ENCODE measurements at regions not wholly inside any gene's neighbourhood (a gene's known extent, or its start where the extent isn't known, plus 50 kb on each side); places are given as distances from the start of the nearest gene placed in this dataset.

DNA sequence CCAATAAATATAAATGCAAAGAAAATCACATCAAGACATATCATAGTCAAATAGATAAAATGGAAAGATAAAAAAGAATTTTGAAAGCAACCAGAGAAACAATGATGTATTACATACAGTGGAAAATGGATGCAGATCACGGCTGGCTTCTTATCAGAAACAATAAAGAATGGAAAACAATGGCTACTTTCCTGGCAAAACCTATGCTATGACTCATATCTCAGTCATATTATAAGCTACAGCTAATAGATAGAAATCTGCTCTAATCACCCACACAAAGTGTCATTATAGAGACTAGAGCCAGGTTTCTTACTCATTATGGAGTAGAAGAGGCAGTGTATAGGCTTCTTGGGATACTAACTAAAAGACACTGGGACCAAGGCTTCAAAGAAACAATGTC, 93.5 kb upstream of the TACR1 start:
- TF ChIP-seq, protein P1, sequence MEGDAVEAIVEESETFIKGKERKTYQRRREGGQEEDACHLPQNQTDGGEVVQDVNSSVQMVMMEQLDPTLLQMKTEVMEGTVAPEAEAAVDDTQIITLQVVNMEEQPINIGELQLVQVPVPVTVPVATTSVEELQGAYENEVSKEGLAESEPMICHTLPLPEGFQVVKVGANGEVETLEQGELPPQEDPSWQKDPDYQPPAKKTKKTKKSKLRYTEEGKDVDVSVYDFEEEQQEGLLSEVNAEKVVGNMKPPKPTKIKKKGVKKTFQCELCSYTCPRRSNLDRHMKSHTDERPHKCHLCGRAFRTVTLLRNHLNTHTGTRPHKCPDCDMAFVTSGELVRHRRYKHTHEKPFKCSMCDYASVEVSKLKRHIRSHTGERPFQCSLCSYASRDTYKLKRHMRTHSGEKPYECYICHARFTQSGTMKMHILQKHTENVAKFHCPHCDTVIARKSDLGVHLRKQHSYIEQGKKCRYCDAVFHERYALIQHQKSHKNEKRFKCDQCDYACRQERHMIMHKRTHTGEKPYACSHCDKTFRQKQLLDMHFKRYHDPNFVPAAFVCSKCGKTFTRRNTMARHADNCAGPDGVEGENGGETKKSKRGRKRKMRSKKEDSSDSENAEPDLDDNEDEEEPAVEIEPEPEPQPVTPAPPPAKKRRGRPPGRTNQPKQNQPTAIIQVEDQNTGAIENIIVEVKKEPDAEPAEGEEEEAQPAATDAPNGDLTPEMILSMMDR (IDR thresholded peaks at IDR 0.05 in 2 of 3, conservative IDR thresholded peaks at IDR 0.05 in 1 of 3; ENCODE audit: control insufficient read depth in 2 of 3, extremely low read depth in 1 of 3, insufficient read depth in 1 of 3, low read depth in 3 of 3, low read length in 3 of 3) = no peak
- TF ChIP-seq, protein P2, sequence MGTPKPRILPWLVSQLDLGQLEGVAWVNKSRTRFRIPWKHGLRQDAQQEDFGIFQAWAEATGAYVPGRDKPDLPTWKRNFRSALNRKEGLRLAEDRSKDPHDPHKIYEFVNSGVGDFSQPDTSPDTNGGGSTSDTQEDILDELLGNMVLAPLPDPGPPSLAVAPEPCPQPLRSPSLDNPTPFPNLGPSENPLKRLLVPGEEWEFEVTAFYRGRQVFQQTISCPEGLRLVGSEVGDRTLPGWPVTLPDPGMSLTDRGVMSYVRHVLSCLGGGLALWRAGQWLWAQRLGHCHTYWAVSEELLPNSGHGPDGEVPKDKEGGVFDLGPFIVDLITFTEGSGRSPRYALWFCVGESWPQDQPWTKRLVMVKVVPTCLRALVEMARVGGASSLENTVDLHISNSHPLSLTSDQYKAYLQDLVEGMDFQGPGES (IDR thresholded peaks at IDR 0.05) = no peak
- TF ChIP-seq SREBF1 (IDR thresholded peaks at IDR 0.05; ENCODE audit: low read length) (no peak), RCOR1 (conservative IDR thresholded peaks at IDR 0.05; ENCODE audit: low read depth, low read length) (no peak), SP1 (IDR thresholded peaks at IDR 0.05; ENCODE audit: low read depth, low read length) (no peak)
- TF ChIP-seq, protein P3, sequence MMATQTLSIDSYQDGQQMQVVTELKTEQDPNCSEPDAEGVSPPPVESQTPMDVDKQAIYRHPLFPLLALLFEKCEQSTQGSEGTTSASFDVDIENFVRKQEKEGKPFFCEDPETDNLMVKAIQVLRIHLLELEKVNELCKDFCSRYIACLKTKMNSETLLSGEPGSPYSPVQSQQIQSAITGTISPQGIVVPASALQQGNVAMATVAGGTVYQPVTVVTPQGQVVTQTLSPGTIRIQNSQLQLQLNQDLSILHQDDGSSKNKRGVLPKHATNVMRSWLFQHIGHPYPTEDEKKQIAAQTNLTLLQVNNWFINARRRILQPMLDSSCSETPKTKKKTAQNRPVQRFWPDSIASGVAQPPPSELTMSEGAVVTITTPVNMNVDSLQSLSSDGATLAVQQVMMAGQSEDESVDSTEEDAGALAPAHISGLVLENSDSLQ (IDR thresholded peaks at IDR 0.05) = no peak
- TF ChIP-seq, protein P4, sequence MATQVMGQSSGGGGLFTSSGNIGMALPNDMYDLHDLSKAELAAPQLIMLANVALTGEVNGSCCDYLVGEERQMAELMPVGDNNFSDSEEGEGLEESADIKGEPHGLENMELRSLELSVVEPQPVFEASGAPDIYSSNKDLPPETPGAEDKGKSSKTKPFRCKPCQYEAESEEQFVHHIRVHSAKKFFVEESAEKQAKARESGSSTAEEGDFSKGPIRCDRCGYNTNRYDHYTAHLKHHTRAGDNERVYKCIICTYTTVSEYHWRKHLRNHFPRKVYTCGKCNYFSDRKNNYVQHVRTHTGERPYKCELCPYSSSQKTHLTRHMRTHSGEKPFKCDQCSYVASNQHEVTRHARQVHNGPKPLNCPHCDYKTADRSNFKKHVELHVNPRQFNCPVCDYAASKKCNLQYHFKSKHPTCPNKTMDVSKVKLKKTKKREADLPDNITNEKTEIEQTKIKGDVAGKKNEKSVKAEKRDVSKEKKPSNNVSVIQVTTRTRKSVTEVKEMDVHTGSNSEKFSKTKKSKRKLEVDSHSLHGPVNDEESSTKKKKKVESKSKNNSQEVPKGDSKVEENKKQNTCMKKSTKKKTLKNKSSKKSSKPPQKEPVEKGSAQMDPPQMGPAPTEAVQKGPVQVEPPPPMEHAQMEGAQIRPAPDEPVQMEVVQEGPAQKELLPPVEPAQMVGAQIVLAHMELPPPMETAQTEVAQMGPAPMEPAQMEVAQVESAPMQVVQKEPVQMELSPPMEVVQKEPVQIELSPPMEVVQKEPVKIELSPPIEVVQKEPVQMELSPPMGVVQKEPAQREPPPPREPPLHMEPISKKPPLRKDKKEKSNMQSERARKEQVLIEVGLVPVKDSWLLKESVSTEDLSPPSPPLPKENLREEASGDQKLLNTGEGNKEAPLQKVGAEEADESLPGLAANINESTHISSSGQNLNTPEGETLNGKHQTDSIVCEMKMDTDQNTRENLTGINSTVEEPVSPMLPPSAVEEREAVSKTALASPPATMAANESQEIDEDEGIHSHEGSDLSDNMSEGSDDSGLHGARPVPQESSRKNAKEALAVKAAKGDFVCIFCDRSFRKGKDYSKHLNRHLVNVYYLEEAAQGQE (IDR thresholded peaks at IDR 0.05; ENCODE audit: low read depth, low read length) = no peak
- TF ChIP-seq, protein P5, sequence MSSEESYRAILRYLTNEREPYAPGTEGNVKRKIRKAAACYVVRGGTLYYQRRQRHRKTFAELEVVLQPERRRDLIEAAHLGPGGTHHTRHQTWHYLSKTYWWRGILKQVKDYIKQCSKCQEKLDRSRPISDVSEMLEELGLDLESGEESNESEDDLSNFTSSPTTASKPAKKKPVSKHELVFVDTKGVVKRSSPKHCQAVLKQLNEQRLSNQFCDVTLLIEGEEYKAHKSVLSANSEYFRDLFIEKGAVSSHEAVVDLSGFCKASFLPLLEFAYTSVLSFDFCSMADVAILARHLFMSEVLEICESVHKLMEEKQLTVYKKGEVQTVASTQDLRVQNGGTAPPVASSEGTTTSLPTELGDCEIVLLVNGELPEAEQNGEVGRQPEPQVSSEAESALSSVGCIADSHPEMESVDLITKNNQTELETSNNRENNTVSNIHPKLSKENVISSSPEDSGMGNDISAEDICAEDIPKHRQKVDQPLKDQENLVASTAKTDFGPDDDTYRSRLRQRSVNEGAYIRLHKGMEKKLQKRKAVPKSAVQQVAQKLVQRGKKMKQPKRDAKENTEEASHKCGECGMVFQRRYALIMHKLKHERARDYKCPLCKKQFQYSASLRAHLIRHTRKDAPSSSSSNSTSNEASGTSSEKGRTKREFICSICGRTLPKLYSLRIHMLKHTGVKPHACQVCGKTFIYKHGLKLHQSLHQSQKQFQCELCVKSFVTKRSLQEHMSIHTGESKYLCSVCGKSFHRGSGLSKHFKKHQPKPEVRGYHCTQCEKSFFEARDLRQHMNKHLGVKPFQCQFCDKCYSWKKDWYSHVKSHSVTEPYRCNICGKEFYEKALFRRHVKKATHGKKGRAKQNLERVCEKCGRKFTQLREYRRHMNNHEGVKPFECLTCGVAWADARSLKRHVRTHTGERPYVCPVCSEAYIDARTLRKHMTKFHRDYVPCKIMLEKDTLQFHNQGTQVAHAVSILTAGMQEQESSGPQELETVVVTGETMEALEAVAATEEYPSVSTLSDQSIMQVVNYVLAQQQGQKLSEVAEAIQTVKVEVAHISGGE (CRISPR knock-in tag; IDR thresholded peaks at IDR 0.05) = no peak
- TF ChIP-seq, protein P6, sequence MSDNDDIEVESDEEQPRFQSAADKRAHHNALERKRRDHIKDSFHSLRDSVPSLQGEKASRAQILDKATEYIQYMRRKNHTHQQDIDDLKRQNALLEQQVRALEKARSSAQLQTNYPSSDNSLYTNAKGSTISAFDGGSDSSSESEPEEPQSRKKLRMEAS (IDR thresholded peaks at IDR 0.05; ENCODE audit: low read depth, low read length) = no peak

Data from GM12878 (cell line).